ENCODE measurements at regions not wholly inside any gene's neighbourhood (a gene's known extent, or its start where the extent isn't known, plus 50 kb on each side); places are given as distances from the start of the nearest gene placed in this dataset.

DNA sequence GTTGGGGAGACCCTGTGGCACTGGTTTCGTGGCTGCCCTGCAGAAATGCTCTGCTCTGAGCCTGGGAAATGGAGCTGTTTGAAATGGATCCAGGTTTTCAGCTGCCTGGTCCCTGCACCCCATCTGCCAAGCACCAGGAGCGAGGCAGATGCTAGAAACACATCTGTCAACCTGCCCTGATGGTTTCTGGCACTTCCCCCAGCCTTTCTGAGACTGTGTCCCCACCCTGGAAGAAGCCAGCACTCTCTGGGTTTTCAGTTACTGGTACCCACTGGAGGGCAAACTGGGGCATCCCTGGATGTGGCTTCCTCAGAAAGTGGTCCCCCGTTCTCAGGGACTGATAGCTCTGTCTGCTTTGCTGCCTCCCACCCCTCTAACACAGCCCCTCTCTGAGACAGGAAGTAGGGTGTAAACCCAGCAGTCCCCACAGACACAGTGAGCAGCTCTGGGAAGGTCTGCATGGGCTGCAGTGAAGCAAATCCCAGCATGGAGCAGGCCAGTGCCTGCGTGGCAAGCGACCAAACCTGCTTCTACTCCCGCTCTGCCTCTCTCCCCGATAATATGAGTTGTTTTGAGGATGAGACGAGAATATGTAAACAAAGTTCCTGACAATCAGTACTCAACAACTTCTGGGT, 54.2 kb upstream of the MAFB start:
- Histone ChIP-seq H3K27ac (ENCODE audit: low read depth, low read length) (no peak overlapping the region), H3K27me3 (ENCODE audit: insufficient read depth, low read length) (peaks cover 11% of the 10 kb centered on the region), H3K4me1 (ENCODE audit: insufficient read depth, low read length) (no peaks in the 10 kb centered on the region), H3K9ac (ENCODE audit: low read length) (no peak overlapping the region), H3K4me3 (ENCODE audit: insufficient read depth, low read depth, low read length) (no peak overlapping the region), H4K20me1 (ENCODE audit: insufficient read depth, low read length) (no peaks in the 10 kb centered on the region), H3K79me2 (ENCODE audit: insufficient read depth, low read length) (no peaks in the 10 kb centered on the region), H2AFZ (ENCODE audit: low read depth, low read length) (no peak overlapping the region), H3K4me2 (ENCODE audit: low read length) (no peak overlapping the region), H3K9me3 (ENCODE audit: insufficient read depth, low read depth, low read length) (no peaks in the 10 kb centered on the region), H3K36me3 (ENCODE audit: insufficient read depth, low read length) (no peaks in the 10 kb centered on the region)
- no peak overlapping the region for H3K27ac Mint-ChIP-seq (ENCODE audit: unreplicated experiment)
- H3K27me3 Mint-ChIP-seq (ENCODE audit: low read depth, unreplicated experiment), result peaks cover 46% of the 10 kb centered on the region
- H3K4me3 Mint-ChIP-seq (ENCODE audit: unreplicated experiment), result no peak overlapping the region
- no peaks in the 10 kb centered on the region for H3K9me3 Mint-ChIP-seq (ENCODE audit: unreplicated experiment)
- FAIRE-seq (no peak), DNase-seq (ENCODE audit: low read depth) (no peak)
- H3K4me1 Mint-ChIP-seq (ENCODE audit: low read depth, unreplicated experiment), result no peaks in the 10 kb centered on the region
- H3K36me3 Mint-ChIP-seq (ENCODE audit: low read depth, unreplicated experiment), result no peaks in the 10 kb centered on the region
- TF ChIP-seq CTCF (IDR thresholded peaks at IDR 0.05; ENCODE audit: insufficient read depth, low read depth, low read length), result no peak

DNA sequence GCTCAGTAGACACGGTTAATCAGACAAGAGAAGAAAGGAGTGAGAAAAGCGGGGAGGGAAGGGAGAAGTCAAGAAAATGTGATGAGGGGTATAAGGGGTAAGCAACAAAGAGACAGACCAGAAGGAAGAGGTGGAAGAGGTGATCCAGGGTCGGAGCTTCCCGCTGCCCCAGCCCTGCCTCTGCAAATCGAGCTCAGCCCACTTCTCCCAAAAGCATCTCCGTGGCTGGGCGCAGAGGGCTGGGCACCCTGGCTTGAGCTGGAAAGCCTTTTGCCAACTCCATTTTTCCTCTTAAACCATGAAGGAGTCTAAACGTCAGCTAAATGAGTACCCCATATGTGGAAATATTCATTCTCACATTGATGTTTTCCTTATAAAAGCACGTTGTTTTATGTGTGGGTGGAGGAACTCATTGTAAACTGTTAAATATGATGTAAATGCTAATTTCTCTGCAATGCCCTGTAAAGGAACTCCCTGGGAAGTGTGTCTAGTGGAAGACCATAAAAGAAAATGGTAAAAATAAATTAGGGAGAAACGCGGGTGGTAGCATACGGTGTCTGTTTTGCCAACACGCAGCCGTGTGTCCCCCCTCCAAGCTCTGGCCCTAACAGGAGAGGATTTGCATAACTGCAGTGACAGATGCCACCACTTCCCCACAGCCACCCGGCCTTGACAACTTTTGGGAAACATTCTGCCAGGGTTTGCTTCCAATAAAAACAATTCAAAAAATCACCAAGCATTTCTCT, 55.2 kb upstream of the MAFB start:
- no peaks in the 10 kb centered on the region for H4K20me1 ChIP-seq (ENCODE audit: insufficient read depth, low read length)
- H3K36me3 ChIP-seq (ENCODE audit: insufficient read depth, low read length), result no peaks in the 10 kb centered on the region
- no peak overlapping the region for H3K4me2 ChIP-seq (ENCODE audit: low read length)
- no peaks in the 10 kb centered on the region for H3K9me3 ChIP-seq (ENCODE audit: insufficient read depth, low read depth, low read length)
- H3K27me3 Mint-ChIP-seq (ENCODE audit: low read depth, unreplicated experiment), result peaks cover 47% of the 10 kb centered on the region
- no peaks in the 10 kb centered on the region for H3K9me3 Mint-ChIP-seq (ENCODE audit: unreplicated experiment)
- no peak overlapping the region for H2AFZ ChIP-seq (ENCODE audit: low read depth, low read length)
- no peaks in the 10 kb centered on the region for H3K36me3 Mint-ChIP-seq (ENCODE audit: low read depth, unreplicated experiment)
- H3K27me3 ChIP-seq (ENCODE audit: insufficient read depth, low read length), result peaks cover 11% of the 10 kb centered on the region
- H3K4me3 Mint-ChIP-seq (ENCODE audit: unreplicated experiment), result no peak overlapping the region
- no peak for DNase-seq (ENCODE audit: low read depth)
- no peak overlapping the region for H3K9ac ChIP-seq (ENCODE audit: low read length)
- no peaks in the 10 kb centered on the region for H3K79me2 ChIP-seq (ENCODE audit: insufficient read depth, low read length)
- TF ChIP-seq CTCF (IDR thresholded peaks at IDR 0.05; ENCODE audit: insufficient read depth, low read depth, low read length) (no peak), EZH2 (IDR thresholded peaks at IDR 0.05; ENCODE audit: insufficient read depth, low read length) (no peak)
- H3K27ac Mint-ChIP-seq (ENCODE audit: unreplicated experiment), result no peak overlapping the region
- no peak for FAIRE-seq
- no peak overlapping the region for H3K4me3 ChIP-seq (ENCODE audit: insufficient read depth, low read depth, low read length)
- H3K4me1 Mint-ChIP-seq (ENCODE audit: low read depth, unreplicated experiment), result no peaks in the 10 kb centered on the region
- H3K27ac ChIP-seq (ENCODE audit: low read depth, low read length), result no peak overlapping the region
- H3K4me1 ChIP-seq (ENCODE audit: insufficient read depth, low read length), result no peaks in the 10 kb centered on the region

- Histone ChIP-seq H3K27ac (ENCODE audit: low read depth, low read length) (no peak overlapping the region), H3K4me1 (ENCODE audit: insufficient read depth, low read length) (no peaks in the 10 kb centered on the region), H3K79me2 (ENCODE audit: insufficient read depth, low read length) (no peaks in the 10 kb centered on the region), H3K9ac (ENCODE audit: low read length) (no peak overlapping the region), H3K9me3 (ENCODE audit: insufficient read depth, low read depth, low read length) (no peaks in the 10 kb centered on the region), H2AFZ (ENCODE audit: low read depth, low read length) (no peak overlapping the region), H4K20me1 (ENCODE audit: insufficient read depth, low read length) (no peaks in the 10 kb centered on the region), H3K36me3 (ENCODE audit: insufficient read depth, low read length) (no peaks in the 10 kb centered on the region), H3K4me2 (ENCODE audit: low read length) (no peak overlapping the region), H3K4me3 (ENCODE audit: insufficient read depth, low read depth, low read length) (no peak overlapping the region), H3K27me3 (ENCODE audit: insufficient read depth, low read length) (peaks cover 11% of the 10 kb centered on the region)
- Mint-ChIP-seq H3K27me3 (ENCODE audit: low read depth, unreplicated experiment) (peaks cover 46% of the 10 kb centered on the region), H3K4me1 (ENCODE audit: low read depth, unreplicated experiment) (no peaks in the 10 kb centered on the region), H3K36me3 (ENCODE audit: low read depth, unreplicated experiment) (no peaks in the 10 kb centered on the region), H3K27ac (ENCODE audit: unreplicated experiment) (no peak overlapping the region), H3K4me3 (ENCODE audit: unreplicated experiment) (no peak overlapping the region), H3K9me3 (ENCODE audit: unreplicated experiment) (no peaks in the 10 kb centered on the region)
- TF ChIP-seq CTCF (IDR thresholded peaks at IDR 0.05; ENCODE audit: insufficient read depth, low read depth, low read length) (no peak), EZH2 (IDR thresholded peaks at IDR 0.05; ENCODE audit: insufficient read depth, low read length) (no peak)
- no peak for FAIRE-seq
- no peak for DNase-seq (ENCODE audit: low read depth)
These were observed 55.8 kb upstream of the MAFB start for GRCh38 chr20:40744818-40745175.
